ENCODE measurements at regions not wholly inside any gene's neighbourhood (a gene's known extent, or its start where the extent isn't known, plus 50 kb on each side); places are given as distances from the start of the nearest gene placed in this dataset.

DNA sequence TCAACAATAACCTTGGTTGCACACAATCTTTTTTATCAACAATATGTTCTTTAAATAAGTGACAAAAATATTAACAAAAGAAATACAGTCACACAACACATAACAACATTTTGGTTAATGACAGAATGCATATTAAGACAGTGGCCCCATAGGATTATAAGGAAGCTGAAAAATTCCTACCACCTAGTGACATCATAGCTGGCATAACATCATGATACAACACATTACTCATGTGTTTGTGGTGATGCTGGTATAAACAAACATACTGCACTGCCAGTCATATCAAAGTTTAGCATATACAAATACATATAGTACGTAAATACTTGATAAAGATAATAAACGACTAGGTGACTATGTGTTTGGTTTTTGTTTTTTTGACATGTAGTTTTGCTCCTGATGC is 344.8 kb upstream of the POU5F2 start:
- TF ChIP-seq TCF12 (IDR thresholded peaks at IDR 0.05): no peak
- TF ChIP-seq TCF12 (CRISPR knock-in tag; IDR thresholded peaks at IDR 0.05): no peak
- TF ChIP-seq, protein P1, sequence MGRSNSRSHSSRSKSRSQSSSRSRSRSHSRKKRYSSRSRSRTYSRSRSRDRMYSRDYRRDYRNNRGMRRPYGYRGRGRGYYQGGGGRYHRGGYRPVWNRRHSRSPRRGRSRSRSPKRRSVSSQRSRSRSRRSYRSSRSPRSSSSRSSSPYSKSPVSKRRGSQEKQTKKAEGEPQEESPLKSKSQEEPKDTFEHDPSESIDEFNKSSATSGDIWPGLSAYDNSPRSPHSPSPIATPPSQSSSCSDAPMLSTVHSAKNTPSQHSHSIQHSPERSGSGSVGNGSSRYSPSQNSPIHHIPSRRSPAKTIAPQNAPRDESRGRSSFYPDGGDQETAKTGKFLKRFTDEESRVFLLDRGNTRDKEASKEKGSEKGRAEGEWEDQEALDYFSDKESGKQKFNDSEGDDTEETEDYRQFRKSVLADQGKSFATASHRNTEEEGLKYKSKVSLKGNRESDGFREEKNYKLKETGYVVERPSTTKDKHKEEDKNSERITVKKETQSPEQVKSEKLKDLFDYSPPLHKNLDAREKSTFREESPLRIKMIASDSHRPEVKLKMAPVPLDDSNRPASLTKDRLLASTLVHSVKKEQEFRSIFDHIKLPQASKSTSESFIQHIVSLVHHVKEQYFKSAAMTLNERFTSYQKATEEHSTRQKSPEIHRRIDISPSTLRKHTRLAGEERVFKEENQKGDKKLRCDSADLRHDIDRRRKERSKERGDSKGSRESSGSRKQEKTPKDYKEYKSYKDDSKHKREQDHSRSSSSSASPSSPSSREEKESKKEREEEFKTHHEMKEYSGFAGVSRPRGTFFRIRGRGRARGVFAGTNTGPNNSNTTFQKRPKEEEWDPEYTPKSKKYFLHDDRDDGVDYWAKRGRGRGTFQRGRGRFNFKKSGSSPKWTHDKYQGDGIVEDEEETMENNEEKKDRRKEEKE (IDR thresholded peaks at IDR 0.05): no peak
- no peak for TF ChIP-seq ARID2 (CRISPR knock-in tag; IDR thresholded peaks at IDR 0.05; ENCODE audit: borderline replicate concordance)
- no peak for TF ChIP-seq KDM6A (CRISPR knock-in tag; IDR thresholded peaks at IDR 0.05; ENCODE audit: low read depth)
- TF ChIP-seq, protein P2, sequence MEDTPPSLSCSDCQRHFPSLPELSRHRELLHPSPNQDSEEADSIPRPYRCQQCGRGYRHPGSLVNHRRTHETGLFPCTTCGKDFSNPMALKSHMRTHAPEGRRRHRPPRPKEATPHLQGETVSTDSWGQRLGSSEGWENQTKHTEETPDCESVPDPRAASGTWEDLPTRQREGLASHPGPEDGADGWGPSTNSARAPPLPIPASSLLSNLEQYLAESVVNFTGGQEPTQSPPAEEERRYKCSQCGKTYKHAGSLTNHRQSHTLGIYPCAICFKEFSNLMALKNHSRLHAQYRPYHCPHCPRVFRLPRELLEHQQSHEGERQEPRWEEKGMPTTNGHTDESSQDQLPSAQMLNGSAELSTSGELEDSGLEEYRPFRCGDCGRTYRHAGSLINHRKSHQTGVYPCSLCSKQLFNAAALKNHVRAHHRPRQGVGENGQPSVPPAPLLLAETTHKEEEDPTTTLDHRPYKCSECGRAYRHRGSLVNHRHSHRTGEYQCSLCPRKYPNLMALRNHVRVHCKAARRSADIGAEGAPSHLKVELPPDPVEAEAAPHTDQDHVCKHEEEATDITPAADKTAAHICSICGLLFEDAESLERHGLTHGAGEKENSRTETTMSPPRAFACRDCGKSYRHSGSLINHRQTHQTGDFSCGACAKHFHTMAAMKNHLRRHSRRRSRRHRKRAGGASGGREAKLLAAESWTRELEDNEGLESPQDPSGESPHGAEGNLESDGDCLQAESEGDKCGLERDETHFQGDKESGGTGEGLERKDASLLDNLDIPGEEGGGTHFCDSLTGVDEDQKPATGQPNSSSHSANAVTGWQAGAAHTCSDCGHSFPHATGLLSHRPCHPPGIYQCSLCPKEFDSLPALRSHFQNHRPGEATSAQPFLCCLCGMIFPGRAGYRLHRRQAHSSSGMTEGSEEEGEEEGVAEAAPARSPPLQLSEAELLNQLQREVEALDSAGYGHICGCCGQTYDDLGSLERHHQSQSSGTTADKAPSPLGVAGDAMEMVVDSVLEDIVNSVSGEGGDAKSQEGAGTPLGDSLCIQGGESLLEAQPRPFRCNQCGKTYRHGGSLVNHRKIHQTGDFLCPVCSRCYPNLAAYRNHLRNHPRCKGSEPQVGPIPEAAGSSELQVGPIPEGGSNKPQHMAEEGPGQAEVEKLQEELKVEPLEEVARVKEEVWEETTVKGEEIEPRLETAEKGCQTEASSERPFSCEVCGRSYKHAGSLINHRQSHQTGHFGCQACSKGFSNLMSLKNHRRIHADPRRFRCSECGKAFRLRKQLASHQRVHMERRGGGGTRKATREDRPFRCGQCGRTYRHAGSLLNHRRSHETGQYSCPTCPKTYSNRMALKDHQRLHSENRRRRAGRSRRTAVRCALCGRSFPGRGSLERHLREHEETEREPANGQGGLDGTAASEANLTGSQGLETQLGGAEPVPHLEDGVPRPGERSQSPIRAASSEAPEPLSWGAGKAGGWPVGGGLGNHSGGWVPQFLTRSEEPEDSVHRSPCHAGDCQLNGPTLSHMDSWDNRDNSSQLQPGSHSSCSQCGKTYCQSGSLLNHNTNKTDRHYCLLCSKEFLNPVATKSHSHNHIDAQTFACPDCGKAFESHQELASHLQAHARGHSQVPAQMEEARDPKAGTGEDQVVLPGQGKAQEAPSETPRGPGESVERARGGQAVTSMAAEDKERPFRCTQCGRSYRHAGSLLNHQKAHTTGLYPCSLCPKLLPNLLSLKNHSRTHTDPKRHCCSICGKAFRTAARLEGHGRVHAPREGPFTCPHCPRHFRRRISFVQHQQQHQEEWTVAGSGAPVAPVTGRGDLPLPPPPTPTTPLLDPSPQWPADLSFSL (CRISPR knock-in tag; IDR thresholded peaks at IDR 0.05): no peak
- no peak for TF ChIP-seq TOPORS (CRISPR knock-in tag; IDR thresholded peaks at IDR 0.05)
- TF ChIP-seq CHD4 (IDR thresholded peaks at IDR 0.05; ENCODE audit: borderline replicate concordance, low read length): no peak
- TF ChIP-seq, protein P3, sequence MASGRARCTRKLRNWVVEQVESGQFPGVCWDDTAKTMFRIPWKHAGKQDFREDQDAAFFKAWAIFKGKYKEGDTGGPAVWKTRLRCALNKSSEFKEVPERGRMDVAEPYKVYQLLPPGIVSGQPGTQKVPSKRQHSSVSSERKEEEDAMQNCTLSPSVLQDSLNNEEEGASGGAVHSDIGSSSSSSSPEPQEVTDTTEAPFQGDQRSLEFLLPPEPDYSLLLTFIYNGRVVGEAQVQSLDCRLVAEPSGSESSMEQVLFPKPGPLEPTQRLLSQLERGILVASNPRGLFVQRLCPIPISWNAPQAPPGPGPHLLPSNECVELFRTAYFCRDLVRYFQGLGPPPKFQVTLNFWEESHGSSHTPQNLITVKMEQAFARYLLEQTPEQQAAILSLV (CRISPR knock-in tag; IDR thresholded peaks at IDR 0.05; ENCODE audit: borderline replicate concordance): no peak
- TF ChIP-seq, protein P4, sequence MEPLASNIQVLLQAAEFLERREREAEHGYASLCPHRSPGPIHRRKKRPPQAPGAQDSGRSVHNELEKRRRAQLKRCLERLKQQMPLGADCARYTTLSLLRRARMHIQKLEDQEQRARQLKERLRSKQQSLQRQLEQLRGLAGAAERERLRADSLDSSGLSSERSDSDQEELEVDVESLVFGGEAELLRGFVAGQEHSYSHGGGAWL (CRISPR knock-in tag; IDR thresholded peaks at IDR 0.05): no peak
- TF ChIP-seq, protein P5, sequence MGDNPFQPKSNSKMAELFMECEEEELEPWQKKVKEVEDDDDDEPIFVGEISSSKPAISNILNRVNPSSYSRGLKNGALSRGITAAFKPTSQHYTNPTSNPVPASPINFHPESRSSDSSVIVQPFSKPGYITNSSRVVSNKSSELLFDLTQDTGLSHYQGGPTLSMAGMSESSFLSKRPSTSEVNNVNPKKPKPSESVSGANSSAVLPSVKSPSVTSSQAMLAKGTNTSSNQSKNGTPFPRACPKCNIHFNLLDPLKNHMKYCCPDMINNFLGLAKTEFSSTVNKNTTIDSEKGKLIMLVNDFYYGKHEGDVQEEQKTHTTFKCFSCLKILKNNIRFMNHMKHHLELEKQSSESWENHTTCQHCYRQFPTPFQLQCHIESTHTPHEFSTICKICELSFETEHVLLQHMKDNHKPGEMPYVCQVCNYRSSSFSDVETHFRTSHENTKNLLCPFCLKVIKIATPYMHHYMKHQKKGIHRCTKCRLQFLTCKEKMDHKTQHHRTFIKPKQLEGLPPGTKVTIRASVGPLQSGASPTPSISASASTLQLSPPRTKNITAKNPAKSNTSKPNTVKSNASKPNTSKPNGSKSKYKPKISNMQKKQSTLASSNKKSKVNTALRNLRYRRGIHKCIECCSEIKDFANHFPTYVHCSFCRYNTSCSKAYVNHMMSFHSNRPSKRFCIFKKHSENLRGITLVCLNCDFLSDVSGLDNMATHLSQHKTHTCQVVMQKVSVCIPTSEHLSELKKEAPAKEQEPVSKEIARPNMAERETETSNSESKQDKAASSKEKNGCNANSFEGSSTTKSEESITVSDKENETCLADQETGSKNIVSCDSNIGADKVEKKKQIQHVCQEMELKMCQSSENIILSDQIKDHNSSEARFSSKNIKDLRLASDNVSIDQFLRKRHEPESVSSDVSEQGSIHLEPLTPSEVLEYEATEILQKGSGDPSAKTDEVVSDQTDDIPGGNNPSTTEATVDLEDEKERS (CRISPR knock-in tag; IDR thresholded peaks at IDR 0.05): no peak

Data from HepG2 (cell line).